ENCODE measurements at regions not wholly inside any gene's neighbourhood (a gene's known extent, or its start where the extent isn't known, plus 50 kb on each side); places are given as distances from the start of the nearest gene placed in this dataset.

GRCh38 chr5:98292496-98292895 is 481.0 kb upstream of the RGMB start (continued):
- TF ChIP-seq POU6F1 (CRISPR knock-in tag; IDR thresholded peaks at IDR 0.05; ENCODE audit: borderline replicate concordance, low read depth) (no peak), ESRRG (CRISPR knock-in tag; IDR thresholded peaks at IDR 0.05) (no peak), ISL1 (CRISPR knock-in tag; IDR thresholded peaks at IDR 0.05) (no peak)
- TF ChIP-seq, protein P1, sequence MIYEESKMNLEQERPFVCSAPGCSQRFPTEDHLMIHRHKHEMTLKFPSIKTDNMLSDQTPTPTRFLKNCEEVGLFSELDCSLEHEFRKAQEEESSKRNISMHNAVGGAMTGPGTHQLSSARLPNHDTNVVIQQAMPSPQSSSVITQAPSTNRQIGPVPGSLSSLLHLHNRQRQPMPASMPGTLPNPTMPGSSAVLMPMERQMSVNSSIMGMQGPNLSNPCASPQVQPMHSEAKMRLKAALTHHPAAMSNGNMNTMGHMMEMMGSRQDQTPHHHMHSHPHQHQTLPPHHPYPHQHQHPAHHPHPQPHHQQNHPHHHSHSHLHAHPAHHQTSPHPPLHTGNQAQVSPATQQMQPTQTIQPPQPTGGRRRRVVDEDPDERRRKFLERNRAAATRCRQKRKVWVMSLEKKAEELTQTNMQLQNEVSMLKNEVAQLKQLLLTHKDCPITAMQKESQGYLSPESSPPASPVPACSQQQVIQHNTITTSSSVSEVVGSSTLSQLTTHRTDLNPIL (CRISPR knock-in tag; IDR thresholded peaks at IDR 0.05; ENCODE audit: low read depth), result no peak

DNA sequence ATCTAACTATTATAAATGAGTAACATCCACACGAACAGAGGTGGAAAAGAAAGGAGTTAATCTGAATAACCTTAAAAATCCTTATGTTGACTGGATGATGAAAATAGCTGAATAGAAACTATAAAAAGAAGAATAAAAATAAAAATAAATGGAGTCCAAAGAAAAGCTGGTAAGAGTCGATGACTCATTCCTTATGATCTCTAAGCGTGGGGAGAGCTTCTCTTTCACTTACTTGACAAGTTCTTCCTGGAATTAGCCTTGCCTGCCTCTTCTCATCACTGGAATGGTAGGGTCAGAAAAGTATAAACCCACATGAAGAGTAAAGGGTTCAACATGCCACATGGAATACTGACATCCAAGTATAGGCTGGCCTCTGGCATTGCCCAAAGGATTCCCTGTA is 477.0 kb upstream of the RGMB start:
- peak; percentile 52; the same call in 2 of the 3 replicates for ATAC-seq
- no peak for TF ChIP-seq ARNTL (CRISPR knock-in tag; IDR thresholded peaks at IDR 0.05; ENCODE audit: borderline replicate concordance, low read depth)
- no peak for TF ChIP-seq ZNF565 (CRISPR knock-in tag; conservative IDR thresholded peaks at IDR 0.05; ENCODE audit: low read depth)
- TF ChIP-seq SNAI2 (CRISPR knock-in tag; IDR thresholded peaks at IDR 0.05), result no peak
- no peak for TF ChIP-seq ZFP30 (CRISPR knock-in tag; IDR thresholded peaks at IDR 0.05)
- no peak for TF ChIP-seq PPARA (CRISPR knock-in tag; IDR thresholded peaks at IDR 0.05; ENCODE audit: borderline replicate concordance)
- no peak for TF ChIP-seq ESRRG (CRISPR knock-in tag; IDR thresholded peaks at IDR 0.05)
- TF ChIP-seq, protein P2, sequence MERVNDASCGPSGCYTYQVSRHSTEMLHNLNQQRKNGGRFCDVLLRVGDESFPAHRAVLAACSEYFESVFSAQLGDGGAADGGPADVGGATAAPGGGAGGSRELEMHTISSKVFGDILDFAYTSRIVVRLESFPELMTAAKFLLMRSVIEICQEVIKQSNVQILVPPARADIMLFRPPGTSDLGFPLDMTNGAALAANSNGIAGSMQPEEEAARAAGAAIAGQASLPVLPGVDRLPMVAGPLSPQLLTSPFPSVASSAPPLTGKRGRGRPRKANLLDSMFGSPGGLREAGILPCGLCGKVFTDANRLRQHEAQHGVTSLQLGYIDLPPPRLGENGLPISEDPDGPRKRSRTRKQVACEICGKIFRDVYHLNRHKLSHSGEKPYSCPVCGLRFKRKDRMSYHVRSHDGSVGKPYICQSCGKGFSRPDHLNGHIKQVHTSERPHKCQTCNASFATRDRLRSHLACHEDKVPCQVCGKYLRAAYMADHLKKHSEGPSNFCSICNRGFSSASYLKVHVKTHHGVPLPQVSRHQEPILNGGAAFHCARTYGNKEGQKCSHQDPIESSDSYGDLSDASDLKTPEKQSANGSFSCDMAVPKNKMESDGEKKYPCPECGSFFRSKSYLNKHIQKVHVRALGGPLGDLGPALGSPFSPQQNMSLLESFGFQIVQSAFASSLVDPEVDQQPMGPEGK (CRISPR knock-in tag; IDR thresholded peaks at IDR 0.05; ENCODE audit: borderline replicate concordance), result no peak
- no peak for TF ChIP-seq ZNF70 (CRISPR knock-in tag; IDR thresholded peaks at IDR 0.05)
- no peak for TF ChIP-seq ISL1 (CRISPR knock-in tag; IDR thresholded peaks at IDR 0.05)
- TF ChIP-seq ZC3H10 (CRISPR knock-in tag; IDR thresholded peaks at IDR 0.05), result no peak
- TF ChIP-seq POU6F1 (CRISPR knock-in tag; IDR thresholded peaks at IDR 0.05; ENCODE audit: borderline replicate concordance, low read depth), result no peak
- TF ChIP-seq GLIS3 (CRISPR knock-in tag; IDR thresholded peaks at IDR 0.05), result no peak
- no peak for TF ChIP-seq TCF4 (CRISPR knock-in tag; IDR thresholded peaks at IDR 0.05; ENCODE audit: borderline replicate concordance)

GRCh38 chr5:98299435-98299834 is 474.0 kb upstream of the RGMB start:
- no peak for TF ChIP-seq PPARA (CRISPR knock-in tag; IDR thresholded peaks at IDR 0.05; ENCODE audit: borderline replicate concordance)
- TF ChIP-seq TCF4 (CRISPR knock-in tag; IDR thresholded peaks at IDR 0.05; ENCODE audit: borderline replicate concordance), result no peak
- no peak for TF ChIP-seq ZFP30 (CRISPR knock-in tag; IDR thresholded peaks at IDR 0.05)
- TF ChIP-seq ZC3H10 (CRISPR knock-in tag; IDR thresholded peaks at IDR 0.05), result no peak
- no peak for TF ChIP-seq ZNF8 (CRISPR knock-in tag; IDR thresholded peaks at IDR 0.05)
- TF ChIP-seq, protein P2 (CRISPR knock-in tag; IDR thresholded peaks at IDR 0.05; ENCODE audit: borderline replicate concordance), result no peak
- no peak for TF ChIP-seq ISL1 (CRISPR knock-in tag; IDR thresholded peaks at IDR 0.05)
- TF ChIP-seq OSR1 (CRISPR knock-in tag; IDR thresholded peaks at IDR 0.05), result no peak
- TF ChIP-seq, protein P1 (CRISPR knock-in tag; IDR thresholded peaks at IDR 0.05; ENCODE audit: low read depth), result no peak
- no peak for TF ChIP-seq ZNF565 (CRISPR knock-in tag; conservative IDR thresholded peaks at IDR 0.05; ENCODE audit: low read depth)
- no peak for TF ChIP-seq POU6F1 (CRISPR knock-in tag; IDR thresholded peaks at IDR 0.05; ENCODE audit: borderline replicate concordance, low read depth)
- no peak for TF ChIP-seq SNAI2 (CRISPR knock-in tag; IDR thresholded peaks at IDR 0.05)
- TF ChIP-seq CSDC2 (CRISPR knock-in tag; IDR thresholded peaks at IDR 0.05), result no peak
- no peak for ATAC-seq
